ENCODE measurements at regions not wholly inside any gene's neighbourhood (a gene's known extent, or its start where the extent isn't known, plus 50 kb on each side); places are given as distances from the start of the nearest gene placed in this dataset.

DNA sequence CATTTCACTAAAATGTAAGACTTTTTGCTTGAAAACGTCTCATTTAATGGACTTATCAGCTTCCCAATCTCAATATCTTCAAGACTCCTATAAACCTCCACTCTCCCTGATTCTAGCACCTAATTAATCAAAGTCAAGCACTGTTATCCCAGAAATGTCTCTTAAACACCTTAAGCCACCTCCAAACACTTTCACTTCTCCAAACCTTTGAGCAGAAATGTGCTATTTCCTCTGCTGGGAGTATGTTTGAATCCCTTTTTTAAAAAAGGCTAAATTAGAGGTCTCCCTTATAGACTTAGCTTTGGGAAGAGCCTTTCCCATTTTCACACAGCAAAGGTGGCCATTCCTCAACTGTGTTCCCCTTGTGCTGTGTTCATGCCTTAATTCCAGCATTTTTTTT is 146.2 kb upstream of the SYN3 start:
- TF ChIP-seq CTCF (IDR thresholded peaks at IDR 0.05) (no peak), POLR2A (IDR thresholded peaks at IDR 0.05) (no peak), EP300 (IDR thresholded peaks at IDR 0.05) (no peak), POLR2AphosphoS5 (IDR thresholded peaks at IDR 0.05) (no peak)
